ENCODE measurements at regions not wholly inside any gene's neighbourhood (a gene's known extent, or its start where the extent isn't known, plus 50 kb on each side); places are given as distances from the start of the nearest gene placed in this dataset.

DNA sequence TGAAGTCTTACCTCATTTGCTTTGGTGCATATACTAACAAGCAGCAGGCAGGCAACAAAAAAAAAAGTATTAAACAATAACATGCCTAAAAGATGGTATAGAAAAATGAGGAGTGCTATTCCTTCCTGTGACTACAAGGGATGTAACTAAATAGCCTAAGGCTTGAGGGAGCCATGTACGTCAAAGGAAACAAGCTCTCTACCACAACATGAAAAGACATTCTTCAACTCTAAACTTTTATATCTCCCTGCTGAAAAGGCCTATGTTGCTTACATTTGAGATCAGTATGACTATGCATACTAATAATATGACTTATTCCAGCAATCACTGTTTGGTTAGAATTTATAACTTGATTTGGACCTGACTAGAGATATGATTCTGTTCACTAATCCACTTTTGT lies 347.9 kb downstream of the ADCYAP1 start:
- H3K4me1 ChIP-seq: no peaks in the 10 kb centered on the region
- H3K27ac ChIP-seq: no peak overlapping the region
- H3K4me3 ChIP-seq: no peak overlapping the region
- DNase-seq (ENCODE audit: extremely low spot score in 2 of 2): no peak
- no peaks in the 10 kb centered on the region for H3K36me3 ChIP-seq
- H3K9me3 ChIP-seq: no peaks in the 10 kb centered on the region
- TF ChIP-seq, protein P1, sequence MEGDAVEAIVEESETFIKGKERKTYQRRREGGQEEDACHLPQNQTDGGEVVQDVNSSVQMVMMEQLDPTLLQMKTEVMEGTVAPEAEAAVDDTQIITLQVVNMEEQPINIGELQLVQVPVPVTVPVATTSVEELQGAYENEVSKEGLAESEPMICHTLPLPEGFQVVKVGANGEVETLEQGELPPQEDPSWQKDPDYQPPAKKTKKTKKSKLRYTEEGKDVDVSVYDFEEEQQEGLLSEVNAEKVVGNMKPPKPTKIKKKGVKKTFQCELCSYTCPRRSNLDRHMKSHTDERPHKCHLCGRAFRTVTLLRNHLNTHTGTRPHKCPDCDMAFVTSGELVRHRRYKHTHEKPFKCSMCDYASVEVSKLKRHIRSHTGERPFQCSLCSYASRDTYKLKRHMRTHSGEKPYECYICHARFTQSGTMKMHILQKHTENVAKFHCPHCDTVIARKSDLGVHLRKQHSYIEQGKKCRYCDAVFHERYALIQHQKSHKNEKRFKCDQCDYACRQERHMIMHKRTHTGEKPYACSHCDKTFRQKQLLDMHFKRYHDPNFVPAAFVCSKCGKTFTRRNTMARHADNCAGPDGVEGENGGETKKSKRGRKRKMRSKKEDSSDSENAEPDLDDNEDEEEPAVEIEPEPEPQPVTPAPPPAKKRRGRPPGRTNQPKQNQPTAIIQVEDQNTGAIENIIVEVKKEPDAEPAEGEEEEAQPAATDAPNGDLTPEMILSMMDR (IDR thresholded peaks at IDR 0.05): no peak
- no peak for TF ChIP-seq POLR2A (IDR thresholded peaks at IDR 0.05)
- intact Hi-C loops (cut with DNase I): no loop called here
- no peaks in the 10 kb centered on the region for H3K27me3 ChIP-seq

DNA sequence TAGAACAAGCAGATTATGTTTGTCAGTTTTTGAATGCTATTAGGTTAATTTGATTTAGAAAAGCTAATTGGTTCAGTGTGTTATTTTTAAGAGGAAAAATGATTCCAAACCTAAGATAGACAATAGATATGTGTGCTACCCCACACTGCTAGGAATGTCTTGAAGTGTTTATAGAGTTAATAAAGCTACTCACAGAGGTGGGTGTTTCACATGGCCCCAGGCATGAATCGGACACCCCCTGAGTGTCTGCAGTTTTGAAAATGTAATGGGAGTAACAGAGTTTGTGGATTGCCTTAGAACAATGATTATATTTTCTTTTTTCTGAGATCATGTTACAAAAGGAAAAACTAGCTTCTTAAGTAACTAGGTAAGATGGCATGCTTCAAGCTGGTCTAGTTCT lies 348.3 kb downstream of the ADCYAP1 start:
- TF ChIP-seq POLR2A (IDR thresholded peaks at IDR 0.05) (no peak), POLR2AphosphoS5 (IDR thresholded peaks at IDR 0.05; ENCODE audit: insufficient read depth in 1 of 2, low read depth in 1 of 2) (no peak)
- TF ChIP-seq, protein P1 (IDR thresholded peaks at IDR 0.05): no peak
- no peak for DNase-seq (ENCODE audit: extremely low spot score in 2 of 2)
- H3K4me3 ChIP-seq: no peak overlapping the region
- no peak overlapping the region for H3K27ac ChIP-seq
- no peaks in the 10 kb centered on the region for H3K9me3 ChIP-seq
- no peaks in the 10 kb centered on the region for H3K27me3 ChIP-seq
- intact Hi-C loops (cut with DNase I): no loop called here
- H3K36me3 ChIP-seq: no peaks in the 10 kb centered on the region
- no peaks in the 10 kb centered on the region for H3K4me1 ChIP-seq

DNA sequence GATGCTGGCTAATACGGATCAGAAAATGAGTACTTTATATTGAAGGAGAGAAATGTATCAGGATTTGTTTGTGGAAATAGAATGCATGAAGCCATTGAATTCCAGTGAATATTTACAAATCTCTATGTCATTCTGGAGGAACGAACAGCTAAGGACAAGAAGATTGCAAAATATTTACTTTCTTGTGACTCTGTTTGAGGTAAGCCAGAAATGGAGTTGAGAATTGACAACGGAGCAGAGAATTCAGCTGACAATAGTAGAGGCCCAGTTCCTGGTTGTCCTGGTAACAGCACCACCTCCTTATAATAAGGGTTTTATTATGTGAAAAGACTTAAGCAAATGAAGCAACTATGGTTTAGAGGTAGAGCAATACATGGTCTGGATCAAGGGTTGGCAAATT lies 349.2 kb downstream of the ADCYAP1 start:
- Histone ChIP-seq H3K4me1 (no peaks in the 10 kb centered on the region), H3K36me3 (no peaks in the 10 kb centered on the region), H3K27me3 (no peaks in the 10 kb centered on the region), H3K9me3 (no peaks in the 10 kb centered on the region), H3K27ac (no peak overlapping the region), H3K4me3 (no peak overlapping the region)
- DNase-seq (ENCODE audit: extremely low spot score in 2 of 2): no peak
- intact Hi-C loops (cut with DNase I): no loop called here
- TF ChIP-seq POLR2AphosphoS5 (IDR thresholded peaks at IDR 0.05; ENCODE audit: insufficient read depth in 1 of 2, low read depth in 1 of 2) (no peak), POLR2A (IDR thresholded peaks at IDR 0.05) (no peak)
- TF ChIP-seq, protein P1 (IDR thresholded peaks at IDR 0.05): no peak

DNA sequence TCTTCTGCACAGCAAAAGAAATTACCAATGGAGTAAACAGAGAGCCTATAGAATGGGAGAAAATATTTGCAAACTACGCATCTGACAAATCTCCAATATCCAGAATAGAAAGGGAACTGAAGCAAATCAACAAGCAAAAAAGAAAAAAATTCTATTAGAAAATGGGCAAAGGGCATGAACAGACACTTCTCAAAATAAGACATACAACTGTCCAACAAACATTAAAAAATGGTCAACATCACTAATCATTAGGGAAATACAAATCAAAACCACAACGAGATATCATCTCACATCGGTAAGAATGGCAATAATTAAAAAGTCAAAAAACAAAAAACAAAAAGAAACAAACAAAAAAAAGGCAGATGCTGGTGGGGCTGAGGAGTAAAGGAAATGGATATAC lies 356.4 kb downstream of the ADCYAP1 start:
- no peaks in the 10 kb centered on the region for H3K36me3 ChIP-seq
- no peaks in the 10 kb centered on the region for H3K4me1 ChIP-seq
- TF ChIP-seq POLR2A (IDR thresholded peaks at IDR 0.05) (no peak), POLR2AphosphoS5 (IDR thresholded peaks at IDR 0.05; ENCODE audit: insufficient read depth in 1 of 2, low read depth in 1 of 2) (no peak)
- TF ChIP-seq, protein P1 (IDR thresholded peaks at IDR 0.05): no peak
- no peaks in the 10 kb centered on the region for H3K9me3 ChIP-seq
- no peak overlapping the region for H3K27ac ChIP-seq
- intact Hi-C loops (cut with DNase I): no loop called here
- H3K27me3 ChIP-seq: no peaks in the 10 kb centered on the region
- H3K4me3 ChIP-seq: no peak overlapping the region
- DNase-seq (ENCODE audit: extremely low spot score in 2 of 2): no peak

DNA sequence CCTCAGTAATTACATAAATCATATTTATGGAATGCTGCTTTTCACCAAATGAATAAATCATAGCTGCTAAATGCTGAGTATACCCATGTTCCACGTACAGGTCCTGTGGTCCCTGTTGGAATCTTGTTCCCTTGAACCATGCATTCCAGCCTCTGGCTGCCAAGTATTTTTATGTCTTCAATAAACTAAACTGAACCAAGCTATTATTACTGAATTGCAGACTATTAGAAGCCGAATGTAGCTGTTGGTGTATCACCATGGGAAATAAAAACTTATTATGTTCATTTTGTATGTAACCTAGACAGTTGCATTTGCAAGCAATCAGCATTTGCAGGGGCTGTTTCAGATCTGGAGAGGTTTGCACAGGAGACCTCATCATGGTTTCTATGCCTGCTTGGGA lies 362.4 kb downstream of the ADCYAP1 start:
- intact Hi-C loops (cut with DNase I): no loop called here
- TF ChIP-seq POLR2AphosphoS5 (IDR thresholded peaks at IDR 0.05; ENCODE audit: insufficient read depth in 1 of 2, low read depth in 1 of 2) (no peak), POLR2A (IDR thresholded peaks at IDR 0.05) (no peak)
- TF ChIP-seq, protein P1 (IDR thresholded peaks at IDR 0.05): no peak
- no peak for DNase-seq (ENCODE audit: extremely low spot score in 2 of 2)
- Histone ChIP-seq H3K36me3 (no peaks in the 10 kb centered on the region), H3K27ac (no peak overlapping the region), H3K4me3 (no peak overlapping the region), H3K27me3 (no peaks in the 10 kb centered on the region), H3K4me1 (no peaks in the 10 kb centered on the region), H3K9me3 (no peaks in the 10 kb centered on the region)
